NCI-H1105 (cell line): ENCODE measurements at regions not wholly inside any gene's neighbourhood (a gene's known extent, or its start where the extent isn't known, plus 50 kb on each side); places are given as distances from the start of the nearest gene placed in this dataset.
"Not testable (repeated sequence)": the region's sequence is repeated elsewhere in the genome, so short reads cannot be mapped to it uniquely, and the experiment has no call there.

Experiments used
- DNase-seq: peaks from one replicate; lab custom pipeline; 2025; lab: John Stamatoyannopoulos, UW

DNA sequence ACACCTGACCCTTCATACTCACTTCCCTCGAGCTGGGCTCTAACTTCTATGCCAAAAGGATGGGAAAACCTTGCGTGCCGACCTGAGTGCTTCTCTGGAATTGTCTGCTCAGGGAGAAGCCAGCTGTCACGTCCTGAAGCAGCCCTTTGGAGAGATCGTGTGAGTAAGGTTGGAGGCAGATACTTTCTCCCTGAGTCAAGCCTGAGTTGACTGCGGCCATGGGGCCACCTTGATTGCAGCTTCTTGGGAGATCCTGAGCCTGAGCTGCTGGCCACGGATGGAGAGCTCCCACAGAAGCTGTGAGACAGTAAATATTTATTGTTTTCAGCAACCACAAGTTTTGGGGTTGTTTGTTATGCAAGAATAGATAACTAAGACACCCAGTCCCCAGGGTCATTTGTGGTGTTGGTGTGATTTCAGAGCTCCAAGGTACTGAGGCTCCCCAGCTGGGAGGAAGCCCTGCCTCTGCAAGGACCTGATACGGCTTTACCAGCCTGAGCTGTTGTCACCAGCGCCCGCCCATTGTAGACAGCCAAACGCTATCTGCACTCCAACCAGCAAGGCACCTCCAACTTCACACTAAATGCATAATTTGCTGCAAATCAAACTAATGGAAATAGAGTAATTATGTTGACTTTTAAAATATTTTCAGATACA is 531.6 kb downstream of the PTPRU start:
- no peak for DNase-seq

DNA sequence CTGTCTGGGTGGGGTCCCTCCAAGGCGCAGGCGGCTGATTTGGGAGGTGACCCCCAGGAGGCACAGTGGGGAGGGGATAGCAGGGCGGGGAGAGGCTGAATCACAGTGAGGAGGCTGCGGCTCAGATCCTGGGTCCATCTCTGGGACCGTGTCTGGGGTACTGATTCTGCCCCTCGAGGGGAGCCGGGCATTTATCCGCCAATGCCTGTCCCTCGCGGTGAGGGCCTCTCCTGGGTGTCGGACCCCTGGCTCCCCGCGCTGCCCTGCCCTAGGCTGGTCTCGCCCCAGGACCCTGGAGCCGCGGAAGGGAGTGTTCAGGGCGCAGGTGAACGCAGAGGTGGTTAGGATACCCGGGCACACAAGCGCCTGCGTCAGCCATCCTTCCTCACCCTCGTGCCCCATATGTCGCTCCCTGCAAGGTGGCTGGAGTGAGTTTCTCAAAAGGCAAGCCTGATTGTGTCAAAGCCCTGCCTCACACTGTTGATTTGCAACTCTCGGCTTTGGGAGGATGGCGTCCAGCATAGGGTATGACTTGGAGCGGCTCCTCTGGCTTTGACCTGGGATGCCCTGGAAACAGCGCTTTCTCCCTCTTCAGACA is 530.9 kb downstream of the PTPRU start:
- DNase-seq, result no peak

DNA sequence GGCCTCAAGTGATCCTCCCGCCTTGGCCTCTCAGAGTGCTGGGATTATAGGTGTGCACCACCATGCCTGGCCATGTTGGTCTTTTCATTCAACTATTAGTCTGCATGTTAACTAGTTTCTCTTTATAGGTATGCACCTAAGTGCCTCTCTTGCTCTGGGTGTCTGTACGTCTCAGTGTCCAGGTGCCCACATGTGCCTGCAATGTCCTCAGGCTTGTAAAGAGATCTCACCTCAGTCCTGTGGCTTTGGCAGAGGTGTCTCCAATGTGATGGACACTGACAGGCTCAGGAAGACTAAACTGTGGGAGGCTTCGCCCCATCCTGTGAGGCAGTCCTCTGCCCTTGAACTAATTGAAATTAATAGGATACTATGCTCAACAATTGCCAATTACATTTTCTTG is 526.3 kb downstream of the PTPRU start:
- DNase-seq, result no peak

DNA sequence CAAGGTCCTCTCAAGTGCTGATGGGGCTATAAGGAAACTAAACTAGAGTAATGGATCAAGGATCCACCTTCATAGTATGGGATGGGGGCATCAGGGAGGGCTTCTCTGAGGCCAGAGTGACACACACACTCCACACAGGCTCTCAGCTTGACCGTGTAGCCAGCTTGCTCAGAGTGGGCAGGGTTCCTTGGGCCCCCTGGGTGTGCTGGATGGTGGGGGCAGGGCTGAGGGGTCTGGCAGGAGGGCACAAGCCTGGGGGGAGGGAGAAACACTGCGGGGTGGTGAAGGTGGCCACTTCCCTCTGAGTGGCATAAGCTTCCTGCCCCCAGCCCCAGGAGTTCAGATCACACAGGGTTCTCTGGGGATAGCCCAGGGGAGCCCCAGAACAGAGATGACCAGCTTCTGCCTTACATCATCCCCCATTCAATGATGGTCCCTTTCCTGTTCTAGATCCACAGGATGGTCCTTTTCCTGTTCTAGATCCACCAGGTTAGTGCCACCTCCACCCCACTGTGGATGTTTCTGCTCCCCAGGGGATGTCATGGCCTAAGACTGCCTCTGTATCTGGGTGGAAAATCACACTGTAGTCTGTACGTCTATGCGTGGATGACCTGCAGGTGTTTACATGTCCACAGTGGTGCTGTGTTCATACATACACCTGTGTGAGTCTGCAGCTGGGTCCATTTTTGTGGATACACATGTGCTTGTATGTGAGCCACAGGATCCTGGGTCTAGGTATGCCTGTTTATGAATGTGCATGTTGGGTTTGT is 525.0 kb downstream of the PTPRU start:
- no peak for DNase-seq

DNA sequence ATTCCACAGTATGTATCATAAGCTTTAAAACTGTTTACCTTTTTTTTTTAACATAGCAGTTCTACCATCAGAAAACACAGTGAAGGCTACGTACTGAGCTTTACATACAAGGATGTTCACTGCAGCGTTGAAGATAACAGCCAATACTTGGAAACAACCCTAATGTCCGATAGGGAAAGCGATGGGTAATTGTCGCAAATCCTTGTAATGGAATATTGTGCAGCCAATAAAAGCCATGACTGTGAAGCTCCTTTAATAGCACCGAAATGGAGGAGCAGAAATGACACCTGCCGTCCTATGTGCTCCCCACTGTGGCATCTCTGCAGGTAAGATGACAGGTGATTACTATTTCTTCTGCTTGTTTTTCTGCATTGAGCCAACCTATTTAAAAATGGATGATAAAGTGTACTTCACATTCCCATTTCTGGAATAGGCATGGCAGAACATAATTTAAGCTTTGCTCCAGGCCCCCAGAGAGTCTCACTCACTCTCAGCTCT is 523.8 kb downstream of the PTPRU start:
- DNase-seq, result no peak

DNA sequence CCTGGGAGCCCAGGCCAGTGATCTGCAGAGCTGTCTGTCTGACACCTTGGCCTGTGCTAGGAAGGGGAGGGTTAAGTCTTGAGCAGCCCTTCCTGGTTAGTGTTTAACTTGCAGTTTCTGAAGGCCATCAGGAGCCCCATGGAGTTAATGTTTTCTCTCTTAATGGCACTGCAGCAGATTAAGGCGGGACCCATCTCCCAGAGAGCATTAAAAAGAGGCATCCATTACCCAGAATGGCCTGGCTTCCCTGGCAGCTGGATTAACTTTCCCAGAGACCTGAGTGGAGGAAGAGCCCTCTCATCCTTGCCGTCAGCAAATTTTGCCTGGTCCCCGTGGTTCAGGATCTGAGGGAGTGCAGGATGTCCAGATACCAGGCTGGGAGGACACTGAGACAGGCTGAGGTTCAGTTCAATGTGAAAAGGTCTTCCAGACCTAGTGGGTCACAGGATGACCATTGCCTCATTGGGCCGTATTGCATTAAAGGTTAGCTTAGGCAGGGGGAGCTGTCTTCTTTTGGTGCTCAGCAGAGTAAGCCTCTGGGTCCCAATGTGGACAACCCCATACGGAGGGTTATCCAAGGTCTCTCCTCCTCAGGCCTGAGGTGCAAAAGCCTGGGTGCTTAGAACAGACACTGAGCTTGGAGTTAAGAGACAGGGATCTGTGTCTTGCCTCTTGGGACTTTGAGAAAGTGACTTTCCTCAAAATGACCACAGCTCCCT is 522.6 kb downstream of the PTPRU start:
- DNase-seq, result no peak

DNA sequence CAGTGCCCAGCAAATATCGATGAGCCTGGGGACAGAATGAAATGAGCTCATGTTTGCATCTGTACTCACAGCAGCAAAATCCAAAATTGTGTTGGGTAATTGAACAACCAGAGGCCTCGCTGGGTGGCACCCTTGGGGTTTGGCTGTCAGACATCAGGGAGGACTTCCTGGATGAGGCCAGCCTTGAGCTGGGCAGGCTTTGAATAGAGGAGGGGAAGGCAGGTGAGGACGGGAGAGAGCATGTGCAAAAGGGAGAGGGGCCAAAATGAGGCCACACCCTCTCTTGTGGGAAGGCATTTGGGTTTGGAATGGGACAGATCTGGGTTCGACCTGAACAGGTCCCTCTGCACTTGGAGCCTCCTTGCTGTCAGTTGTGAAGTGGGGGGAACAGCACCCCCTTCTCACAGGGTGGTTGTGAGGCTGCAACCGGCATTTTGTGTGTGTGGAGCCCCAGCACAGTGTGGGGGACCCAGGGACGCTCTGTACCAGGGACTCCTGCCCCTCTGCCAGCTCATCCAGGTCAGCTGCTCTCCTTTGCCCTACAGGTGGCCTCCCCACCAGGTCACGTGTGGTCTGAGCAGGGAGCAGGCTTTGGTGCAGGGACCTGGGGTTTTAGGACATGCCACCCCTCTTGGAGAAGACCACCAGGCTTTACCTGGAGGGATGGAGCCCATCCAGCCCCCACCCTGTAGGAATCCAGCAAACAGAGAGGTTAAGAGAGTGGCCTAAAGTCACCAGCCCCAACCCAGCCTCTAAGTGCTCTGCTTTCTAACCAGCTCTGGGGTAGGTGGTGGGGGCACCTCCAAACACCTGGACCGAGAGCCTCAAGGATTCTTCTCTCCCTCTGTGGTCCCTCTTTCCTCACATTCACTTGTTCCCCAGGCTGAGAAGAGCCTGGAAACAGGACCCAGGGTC is 521.8 kb downstream of the PTPRU start:
- no peak for DNase-seq

DNA sequence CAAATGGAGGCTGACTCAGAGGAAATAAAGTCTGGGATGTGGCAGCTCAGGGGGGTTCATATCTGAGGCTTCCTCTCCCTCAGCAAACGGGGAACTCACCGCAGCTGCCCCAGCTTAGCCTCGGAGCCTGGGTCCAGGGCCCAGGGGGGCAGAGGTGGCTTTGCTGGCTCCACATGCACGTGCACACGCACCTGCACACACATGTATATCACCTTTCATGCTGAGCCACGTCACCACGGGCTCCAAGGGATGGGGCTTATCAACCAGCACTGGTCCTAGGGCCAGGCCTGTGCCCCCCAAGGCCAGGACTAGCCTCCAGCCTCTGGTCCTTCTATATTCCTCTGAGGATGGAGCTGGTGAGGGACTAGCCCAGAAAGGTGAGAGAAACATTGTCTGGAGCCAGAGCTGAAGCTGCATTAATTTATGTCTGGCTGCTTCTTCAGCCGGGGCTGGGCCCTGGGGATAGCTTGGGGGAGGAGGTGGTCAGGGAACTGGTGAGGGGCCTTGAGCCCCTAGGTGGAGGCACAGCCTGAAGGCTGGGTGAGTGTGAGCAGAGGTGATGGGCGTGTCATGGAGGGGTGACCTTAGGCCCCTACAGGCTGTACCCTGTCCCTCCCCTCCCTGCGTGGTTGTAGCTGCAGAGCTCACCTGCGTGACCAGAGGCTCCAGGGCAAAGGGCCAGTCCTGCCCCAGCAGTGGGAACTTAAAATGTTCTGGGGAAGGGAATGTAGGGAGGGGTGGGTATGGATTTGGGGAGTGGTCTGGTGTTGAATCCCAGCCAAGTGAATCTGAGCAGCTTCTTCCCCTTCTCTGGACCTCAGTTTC is 520.8 kb downstream of the PTPRU start:
- no peak for DNase-seq

DNA sequence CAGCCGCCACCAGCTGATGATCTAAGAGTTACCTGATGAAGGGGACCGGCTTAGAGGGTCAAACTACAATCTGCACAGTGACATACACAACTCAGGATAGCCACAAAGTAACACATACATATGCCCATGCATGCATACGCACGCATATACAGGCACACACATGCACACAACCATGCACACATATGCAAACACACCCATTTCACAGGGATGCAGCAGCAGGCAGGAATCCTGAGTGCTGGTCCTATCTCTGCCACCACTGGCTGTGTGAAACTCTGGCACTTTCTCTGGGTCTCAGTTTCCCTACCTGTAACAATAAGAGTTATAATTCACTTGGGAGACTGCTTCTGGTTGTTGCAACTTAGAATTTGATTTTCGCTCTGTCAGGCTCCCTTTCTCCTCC is 520.2 kb downstream of the PTPRU start:
- no peak for DNase-seq

DNA sequence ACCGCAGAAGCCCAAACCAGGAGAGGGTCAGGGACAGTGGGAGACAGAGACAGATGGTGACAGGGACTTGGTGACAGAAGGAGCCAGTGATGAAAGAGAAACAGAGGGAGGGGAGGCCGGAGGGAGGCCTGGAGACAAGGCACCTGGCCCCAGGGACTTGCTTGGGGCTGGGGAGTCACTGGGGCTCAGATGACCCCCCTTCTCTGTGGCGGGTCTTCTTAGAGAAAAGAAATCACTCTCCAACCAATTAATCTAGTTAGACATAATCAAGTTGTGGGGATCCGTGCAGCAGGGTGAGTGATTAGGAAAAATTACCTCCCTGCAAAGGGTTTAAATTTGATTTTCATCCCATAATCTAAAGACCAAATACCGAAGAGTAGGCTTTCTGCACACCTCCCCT is 519.8 kb downstream of the PTPRU start:
- no peak for DNase-seq

DNA sequence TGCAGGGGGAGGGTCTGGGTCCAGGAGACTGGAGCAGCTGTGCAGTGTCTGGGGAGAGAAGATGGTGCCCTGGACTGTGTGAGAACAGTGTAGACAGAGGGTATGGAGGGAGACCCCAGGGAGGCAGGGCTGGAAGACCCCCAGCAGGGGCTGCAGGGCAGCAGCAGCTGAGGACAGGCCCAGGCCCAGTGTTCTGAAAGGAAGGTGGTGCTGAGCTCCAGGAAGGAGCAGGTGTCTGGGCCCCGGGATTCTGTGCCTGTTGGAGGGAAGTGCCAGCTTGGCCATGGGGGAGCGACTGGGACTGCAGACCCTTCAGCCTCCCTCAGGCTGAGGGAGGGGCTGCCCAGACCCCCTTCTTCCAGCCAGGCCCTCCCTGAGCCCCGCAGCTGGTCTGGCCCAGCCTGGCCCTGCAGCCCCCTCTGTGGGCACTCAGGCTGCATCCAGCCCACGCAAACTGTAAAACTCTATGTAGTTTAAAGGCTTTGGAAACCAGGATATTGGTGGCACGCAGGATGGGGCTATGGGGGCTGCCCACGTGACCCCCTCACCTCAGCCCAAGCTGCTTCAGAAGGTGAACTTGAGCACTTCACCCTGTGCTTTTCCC is 519.2 kb downstream of the PTPRU start:
- not testable (repeated sequence) for DNase-seq

DNA sequence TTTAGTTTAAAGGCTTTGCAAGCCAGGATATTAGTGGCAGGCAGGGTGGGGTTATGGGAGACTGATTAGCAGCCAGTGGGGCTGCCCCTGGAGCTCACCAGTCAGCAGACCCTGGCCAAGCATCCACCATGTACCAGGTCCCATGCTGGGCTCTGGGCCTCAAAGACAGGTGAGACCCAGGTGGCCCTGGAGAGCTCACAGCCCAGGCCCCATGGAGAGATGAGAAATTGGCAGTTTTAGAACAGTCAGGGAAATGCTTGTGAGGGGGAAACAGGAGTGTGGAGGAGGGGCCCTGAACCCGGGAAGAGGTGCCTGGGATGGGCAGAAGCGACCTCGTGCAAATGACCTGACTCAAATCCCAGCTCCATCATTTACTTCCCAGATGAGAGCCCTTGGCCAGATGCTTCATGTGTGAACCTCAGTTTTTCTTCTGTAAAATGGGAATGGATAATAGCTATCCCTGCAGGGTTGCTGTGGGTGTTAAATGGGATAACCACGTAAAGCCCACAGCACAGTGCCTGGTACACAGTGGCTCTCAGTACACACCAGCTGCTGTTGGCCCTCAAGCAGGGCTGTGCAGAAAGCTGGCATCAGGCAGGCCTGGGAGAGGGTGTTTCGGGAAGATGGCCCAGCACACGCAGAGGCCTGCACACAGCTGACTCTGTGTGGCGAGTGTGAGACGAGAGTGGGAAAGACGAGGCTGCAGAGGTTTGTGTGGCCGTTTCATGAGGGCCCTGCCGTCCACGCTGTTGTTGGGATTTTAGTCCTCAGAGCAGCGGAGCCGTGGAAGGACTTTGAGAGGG is 518.5 kb downstream of the PTPRU start:
- DNase-seq, result no peak

DNA sequence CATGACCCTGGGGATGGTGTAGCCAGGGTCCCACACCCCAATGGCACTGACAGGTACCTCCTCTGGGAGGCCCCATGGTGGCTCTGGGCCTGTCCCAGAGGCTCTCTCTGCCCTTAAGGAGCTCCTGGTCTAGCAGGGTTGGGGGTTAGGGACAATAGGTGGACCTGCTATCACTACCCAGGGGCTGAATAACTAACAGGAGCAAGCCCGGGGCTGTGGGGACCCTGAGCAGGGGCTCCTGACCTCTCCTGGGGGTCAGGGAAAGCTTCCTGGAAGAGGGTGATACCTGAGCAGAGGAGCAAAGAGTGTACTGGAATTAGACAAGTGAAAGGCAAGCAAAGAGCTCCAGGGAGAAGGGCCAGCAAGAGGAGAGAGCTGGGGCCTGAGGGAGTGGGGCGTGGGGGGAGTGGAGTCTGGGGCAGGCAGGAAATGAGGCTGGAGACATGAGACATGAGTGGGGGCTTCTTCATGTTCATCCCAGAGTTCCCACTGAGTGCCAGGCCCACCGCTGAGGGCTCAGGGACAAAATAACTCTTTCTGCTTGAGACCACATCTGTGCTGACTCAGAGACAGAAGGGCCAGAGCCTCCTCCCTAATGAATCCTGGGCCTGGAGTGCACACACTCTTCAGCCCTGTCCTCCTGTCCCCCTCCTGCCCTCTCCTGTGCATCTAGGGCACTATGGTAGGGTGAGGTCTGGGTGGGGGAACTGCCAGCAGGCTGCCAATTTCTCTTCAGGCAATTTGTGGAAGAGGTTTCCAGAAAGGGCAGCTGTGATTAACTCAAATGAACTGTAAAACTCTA is 517.6 kb downstream of the PTPRU start:
- no peak for DNase-seq

DNA sequence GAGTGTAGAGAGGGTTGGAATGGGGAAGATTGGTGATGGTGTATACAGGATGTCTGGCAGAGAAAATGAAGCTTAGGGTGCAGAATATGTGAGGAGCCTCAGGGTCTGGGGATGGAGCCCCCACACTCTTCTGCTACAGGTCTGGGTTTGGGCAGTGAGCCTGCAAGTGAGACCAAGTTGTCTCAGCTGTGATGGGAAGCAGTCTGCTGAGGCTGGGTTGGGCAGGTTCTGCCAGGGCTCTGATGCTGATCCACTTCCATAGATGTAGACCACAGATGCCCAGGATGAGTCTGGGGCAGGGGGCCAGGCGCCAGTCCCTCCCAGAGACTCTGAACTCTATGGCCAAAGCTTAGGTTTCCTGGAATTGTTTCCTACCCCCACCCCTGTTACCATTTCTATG is 516.9 kb downstream of the PTPRU start:
- no peak for DNase-seq

DNA sequence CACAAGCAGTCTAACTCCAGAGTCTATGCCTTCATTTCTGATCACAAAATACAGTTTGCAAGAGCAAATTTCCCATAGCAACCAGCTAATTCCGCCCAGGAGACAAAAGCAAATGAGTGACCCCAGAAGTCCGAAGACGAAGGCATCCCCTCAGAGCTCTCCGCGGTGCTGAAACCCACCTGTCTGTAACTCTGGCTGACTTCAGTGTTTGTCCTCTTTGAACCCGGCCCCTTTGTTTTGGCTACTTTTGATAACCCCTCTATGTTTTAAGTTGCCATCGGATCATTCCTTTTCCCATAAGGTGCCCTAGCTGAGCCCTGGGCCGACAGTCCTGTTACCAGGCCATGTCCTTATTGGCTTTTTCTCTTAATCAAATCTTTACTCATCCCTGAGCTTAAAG is 515.8 kb downstream of the PTPRU start:
- no peak for DNase-seq

DNA sequence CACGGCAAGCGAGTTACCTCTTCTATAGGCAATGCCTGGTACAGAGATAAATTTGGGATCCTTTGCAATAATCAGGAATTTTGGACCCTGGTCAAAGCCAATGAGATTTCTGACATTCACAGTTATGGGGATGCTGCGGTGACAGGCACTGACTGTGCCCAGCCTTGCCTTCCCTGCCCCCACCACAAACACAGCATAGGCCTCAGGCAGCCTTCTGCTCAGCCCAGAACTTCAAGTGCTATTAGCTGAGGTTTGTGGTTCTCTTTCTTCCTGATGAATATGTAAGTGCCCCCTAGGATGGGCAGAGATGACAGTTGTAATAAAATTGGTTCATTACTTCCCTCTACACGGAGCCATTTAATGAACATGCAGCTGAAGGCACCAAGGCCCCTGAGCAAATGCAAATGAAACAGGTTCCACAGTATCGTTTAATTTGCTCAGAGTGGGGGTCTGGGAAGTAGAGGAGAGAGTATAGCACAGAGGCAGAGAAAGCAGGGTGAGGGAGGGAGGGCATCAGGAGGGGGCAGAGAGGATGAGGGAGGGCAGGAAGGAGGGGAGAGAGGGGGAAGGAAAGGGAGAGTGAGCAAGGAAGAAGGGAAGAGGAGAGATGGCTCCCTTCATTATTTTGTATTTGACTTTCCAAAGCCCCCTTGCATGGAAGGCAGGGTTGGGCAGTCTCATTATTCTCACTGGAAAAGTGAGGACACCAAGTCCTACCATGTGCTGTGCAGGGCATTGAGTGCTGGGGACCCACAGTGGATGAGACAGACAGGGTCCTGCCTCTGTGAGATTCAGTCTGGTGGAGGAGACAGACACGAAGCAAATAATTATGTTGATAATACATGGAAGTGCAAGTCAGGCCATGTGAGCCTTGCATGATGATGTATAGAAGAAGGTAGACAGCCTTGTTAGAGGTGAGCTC is 513.0 kb downstream of the PTPRU start:
- no peak for DNase-seq

DNA sequence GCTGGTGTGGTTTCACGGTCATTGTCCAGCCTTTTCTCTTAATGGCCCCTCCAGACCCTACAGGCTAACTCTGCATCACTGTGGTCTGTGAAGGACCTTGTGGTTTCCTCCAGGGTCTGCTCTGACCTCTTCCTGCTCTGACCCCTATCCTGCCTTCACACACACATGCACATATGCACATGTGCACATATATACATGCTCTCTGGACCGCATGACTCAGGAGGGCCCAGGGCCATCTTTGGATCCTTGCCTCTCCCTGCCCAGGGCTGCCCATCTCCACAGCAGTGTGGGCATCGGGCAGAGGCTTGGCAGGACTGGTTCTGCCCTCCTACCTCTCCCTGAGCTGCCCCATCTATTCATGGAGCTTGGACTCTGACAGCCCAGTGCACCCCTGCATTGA is 510.9 kb downstream of the PTPRU start:
- DNase-seq, result no peak
